GM21367 (cell line): ENCODE measurements at regions not wholly inside any gene's neighbourhood (a gene's known extent, or its start where the extent isn't known, plus 50 kb on each side); places are given as distances from the start of the nearest gene placed in this dataset.
"Not testable (repeated sequence)": the region's sequence is repeated elsewhere in the genome, so short reads cannot be mapped to it uniquely, and the experiment has no call there.

Source experiments
- ATAC-seq: cut with Tn5 transposase; IDR thresholded peaks from one replicate; pipeline ENCODE4 v1.9.1; 2021; ENCODE audit not compliant: unreplicated experiment

- no peak for ATAC-seq
These were observed 334.4 kb upstream of the FSTL5 start for GRCh38 chr4:162498168-162498567.

- ATAC-seq: peak; percentile 84
These were observed 333.9 kb upstream of the FSTL5 start for GRCh38 chr4:162497564-162498167.

DNA sequence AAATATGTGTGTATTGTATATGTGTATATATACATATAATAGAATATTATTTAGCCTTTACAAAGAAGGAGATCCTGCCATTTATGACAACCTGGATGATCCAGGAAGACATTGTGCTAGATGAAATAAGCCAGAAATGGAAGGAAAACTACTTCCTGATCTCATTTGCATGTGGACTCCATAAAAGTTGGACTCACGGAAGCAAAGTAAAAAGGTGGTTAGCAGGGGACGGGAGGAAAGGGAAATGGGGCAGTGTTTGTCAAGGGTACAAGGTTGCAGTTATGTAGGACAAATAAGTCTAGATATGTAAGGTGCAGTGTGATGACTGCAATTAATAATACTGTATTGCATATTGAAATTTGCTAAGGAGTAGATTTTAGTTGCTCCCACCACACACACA lies 331.1 kb upstream of the FSTL5 start:
- no peak for ATAC-seq

GRCh38 chr4:162485486-162485885 lies 321.7 kb upstream of the FSTL5 start:
- ATAC-seq: no peak

DNA sequence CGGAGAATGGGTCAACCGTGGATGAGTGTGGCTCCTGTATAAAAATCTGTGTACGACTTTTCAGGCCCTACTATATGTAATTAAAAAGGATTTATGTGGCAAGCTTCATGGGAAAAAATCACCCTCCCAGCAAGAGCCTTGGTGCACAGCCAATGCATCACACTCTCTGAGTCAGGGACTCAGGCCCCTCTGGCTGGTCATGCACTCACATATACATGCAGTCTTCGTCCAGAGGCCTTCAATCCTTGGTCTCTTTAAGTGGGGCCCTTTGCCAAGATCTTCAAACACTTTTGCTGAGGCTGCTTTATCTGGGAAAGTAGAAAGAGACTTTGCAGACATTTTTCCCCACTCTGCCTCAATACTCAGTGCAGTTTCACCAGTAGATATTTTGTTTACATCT lies 311.4 kb upstream of the FSTL5 start:
- ATAC-seq: no peak

- ATAC-seq: no peak
These were observed 306.2 kb upstream of the FSTL5 start for GRCh38 chr4:162469977-162470376.

DNA sequence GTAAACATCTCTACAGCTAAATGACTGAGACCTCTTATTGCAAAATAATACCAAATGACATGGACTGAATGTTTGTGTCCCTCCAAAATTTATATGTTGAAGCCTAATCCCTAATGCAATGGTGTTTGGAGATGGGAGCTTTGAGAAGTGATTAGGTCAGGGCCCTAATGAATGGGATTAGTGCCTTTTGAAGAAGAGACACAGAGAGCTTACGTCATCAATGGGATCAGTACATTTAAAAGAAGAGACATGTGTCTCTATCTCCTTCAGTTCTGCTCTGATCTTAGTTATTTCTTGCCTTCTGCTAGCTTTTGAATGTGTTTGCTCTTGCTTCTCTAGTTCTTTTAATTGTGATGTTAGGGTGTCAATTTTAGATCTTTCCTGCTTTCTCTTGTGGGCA lies 301.6 kb upstream of the FSTL5 start:
- not testable (repeated sequence) for ATAC-seq

DNA sequence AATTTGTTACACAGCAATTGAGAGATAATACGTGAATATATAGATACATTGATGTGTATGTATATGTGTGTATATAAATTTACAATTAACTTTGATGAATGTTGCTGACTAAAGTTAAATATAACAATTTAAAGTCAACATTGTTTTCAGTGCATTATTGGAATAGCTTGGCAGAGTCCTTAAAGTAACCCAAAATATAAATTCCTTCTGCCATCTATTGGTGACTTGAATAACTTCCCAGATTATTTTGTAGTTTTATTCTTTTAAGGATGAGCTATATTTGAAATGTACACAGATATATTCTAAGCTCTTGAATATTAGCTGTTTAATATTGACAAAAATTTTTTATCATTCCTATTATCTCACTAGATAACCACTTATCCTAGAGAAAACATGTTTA lies 298.2 kb upstream of the FSTL5 start:
- no peak for ATAC-seq

DNA sequence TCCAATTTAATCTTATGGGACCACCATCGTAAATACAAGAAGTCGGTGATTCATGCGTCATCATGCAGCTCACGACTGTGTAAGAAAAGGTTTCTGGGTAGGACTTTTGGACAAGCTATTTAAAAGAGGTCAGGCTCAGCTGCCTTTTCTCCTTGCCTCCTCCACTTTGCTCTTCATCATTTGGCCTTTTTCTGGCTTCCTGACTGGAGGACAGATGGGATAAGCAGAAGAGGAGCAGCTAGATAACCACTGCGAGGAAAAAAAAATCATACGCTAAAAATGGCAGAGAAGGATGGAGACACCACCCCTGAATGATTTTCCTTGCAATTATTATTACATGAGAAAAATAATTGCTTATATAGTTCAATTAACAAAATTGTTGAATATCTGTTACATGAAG lies 294.3 kb upstream of the FSTL5 start:
- ATAC-seq: no peak

- ATAC-seq: no peak
These were observed 293.5 kb upstream of the FSTL5 start for GRCh38 chr4:162457071-162457865.

- ATAC-seq: no peak
These were observed 292.3 kb upstream of the FSTL5 start for GRCh38 chr4:162456106-162456505.

DNA sequence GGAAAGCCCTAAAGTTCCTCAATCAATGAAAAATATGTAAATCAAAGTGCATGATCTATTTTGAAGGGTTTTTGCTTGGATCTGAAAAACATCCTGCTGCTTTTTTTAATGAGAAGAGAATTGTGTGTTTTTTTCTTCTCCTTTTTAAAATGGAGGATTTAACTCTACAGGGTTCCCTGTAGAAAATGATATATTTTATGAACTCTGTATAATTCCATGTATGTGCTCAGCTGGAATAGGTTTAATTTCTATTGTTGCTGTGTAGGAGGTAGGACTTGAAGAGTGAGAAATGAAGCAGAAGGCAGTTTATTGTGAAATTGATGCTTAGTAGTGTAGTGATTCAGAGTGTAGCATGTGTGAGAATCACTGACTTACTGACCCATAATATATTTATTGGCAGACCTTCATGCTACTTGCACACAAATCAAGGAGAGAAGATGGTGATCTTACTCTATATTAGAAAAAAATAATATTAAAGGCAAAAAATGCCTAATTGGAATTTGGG lies 286.8 kb upstream of the FSTL5 start:
- ATAC-seq: no peak

DNA sequence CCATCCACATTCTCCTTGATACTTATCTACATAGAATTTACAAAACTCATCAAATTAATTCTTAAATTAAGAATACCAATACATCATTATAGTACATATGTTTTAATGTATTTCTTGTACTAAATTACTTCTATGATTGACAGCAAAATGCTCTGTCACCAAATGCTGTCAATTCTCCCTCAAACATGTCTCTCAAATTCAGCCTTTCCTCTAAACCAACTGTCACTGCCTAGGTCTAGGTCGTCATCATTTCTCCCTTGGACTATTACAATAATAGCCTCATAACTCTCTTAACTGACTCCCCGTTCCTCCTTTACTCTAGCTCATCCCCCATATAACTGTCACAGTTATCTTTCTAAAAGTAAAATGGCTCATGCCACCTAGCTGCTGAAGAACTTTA lies 279.7 kb upstream of the FSTL5 start:
- ATAC-seq: no peak

GRCh38 chr4:162442128-162442527 lies 278.3 kb upstream of the FSTL5 start:
- ATAC-seq: no peak

DNA sequence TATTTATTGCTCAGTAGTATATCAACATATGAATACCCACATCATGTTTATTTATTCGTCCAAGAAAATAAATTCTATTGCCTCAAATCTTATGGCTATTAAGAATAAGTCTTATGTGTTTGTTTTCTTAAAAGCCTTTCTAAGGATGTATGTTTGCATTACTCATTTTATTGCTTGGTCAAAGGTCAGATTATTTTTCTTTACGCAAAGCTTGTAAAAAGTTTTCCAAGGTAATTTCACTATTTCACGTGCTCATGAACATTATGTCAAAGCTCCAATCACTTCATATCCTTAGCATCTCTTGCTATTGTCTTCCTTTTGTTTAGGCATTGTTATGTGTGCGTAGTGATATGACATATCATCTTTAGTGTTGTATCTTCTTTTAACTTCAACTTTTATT lies 258.5 kb upstream of the FSTL5 start:
- no peak for ATAC-seq

GRCh38 chr4:162410854-162411253 lies 247.1 kb upstream of the FSTL5 start:
- ATAC-seq: no peak

DNA sequence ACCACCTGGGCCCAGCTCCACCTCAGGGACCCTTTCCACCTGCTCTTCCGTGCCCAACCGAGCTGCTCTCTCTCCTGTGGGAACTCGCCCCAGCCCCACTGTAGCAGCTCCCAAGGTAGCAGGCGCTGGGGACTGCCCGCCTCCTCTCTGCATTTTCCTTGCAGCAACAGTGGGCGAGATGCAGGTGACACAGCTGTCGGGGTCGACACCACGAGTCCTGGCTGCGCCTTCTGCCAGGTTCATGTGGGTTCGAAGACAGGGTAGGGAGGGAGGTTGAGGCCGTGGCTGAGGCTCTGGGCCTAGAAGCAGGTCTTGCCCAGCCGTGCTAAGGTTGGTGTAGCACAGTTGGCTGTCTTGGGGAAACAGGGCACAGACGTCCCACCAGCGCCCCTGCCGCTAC lies 245.2 kb upstream of the FSTL5 start:
- ATAC-seq: no peak

GRCh38 chr4:162408309-162408708 lies 244.5 kb upstream of the FSTL5 start:
- no peak for ATAC-seq

DNA sequence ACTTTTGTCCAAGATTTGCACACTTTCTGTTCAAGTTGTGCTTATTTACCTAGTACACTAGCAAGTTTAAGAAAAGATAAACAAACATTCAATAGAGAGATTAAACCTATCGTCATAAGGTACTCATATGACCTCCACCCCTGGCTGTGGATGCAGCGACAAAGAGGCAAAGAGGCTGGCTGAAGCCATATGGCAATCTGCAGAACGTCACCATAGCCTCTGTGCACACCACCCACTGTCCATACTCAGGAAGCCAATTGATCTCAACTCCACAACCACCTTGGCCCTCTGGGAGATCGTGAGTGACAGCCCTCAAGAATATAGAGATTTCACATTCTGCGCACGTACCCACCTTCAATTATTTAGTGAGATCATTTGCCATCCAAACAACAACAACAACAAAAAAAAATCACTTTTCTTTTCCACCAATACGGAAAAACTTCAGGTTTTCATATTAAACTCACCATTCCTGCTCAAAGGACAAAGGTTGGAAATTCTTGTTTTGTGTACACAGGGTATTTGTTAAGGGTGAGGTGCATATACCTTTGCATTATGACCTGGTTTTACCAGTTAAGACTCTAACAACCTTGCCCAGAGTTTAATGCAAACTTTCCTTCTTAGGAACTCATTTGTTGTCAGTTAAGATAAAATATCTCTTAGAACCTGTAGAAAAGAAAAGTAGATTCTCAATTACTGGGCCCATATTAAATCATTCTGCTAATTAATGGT lies 243.0 kb upstream of the FSTL5 start:
- no peak for ATAC-seq

DNA sequence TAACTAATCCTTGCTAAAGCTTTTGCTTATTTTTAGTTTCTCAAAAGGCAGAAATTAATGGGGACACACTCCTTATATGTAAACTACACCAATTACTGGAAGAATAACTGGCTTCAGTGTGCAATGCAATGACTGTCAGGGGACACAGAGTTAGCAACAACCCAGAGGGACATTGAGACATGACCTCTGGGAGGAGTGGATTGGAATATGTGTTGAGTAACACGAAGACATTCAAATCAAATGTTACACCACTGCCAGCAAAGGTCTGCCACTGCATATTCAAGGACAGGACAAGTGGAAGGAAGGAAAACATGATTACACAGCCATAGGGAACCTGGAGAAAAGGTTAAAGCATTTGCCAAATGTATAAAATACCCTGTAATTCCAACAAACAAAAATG lies 240.1 kb upstream of the FSTL5 start:
- ATAC-seq: no peak

DNA sequence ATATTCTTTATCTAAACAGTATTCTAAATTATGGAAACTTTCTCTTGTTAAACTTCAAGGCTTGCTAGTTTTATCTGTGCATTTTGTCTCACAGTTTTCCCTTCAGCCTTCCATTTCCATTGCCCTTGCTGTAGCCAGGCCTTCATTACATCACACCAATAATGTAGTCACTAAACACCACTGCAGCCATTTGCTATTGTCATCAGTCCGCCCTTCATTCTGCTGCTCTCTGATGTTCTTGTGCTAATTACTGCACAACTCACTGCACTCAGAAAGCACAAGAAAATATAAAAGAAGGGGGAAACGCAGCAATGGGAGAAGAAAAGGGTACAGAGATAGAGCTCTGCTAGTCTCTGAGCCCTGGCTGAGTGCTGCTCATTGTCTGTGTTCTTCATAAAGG lies 239.6 kb upstream of the FSTL5 start:
- no peak for ATAC-seq

- ATAC-seq: no peak
These were observed 237.2 kb upstream of the FSTL5 start for GRCh38 chr4:162401021-162401420.
